ENCODE measurements at regions not wholly inside any gene's neighbourhood (a gene's known extent, or its start where the extent isn't known, plus 50 kb on each side); places are given as distances from the start of the nearest gene placed in this dataset.
"Not testable (repeated sequence)": the region's sequence is repeated elsewhere in the genome, so short reads cannot be mapped to it uniquely, and the experiment has no call there.

DNA sequence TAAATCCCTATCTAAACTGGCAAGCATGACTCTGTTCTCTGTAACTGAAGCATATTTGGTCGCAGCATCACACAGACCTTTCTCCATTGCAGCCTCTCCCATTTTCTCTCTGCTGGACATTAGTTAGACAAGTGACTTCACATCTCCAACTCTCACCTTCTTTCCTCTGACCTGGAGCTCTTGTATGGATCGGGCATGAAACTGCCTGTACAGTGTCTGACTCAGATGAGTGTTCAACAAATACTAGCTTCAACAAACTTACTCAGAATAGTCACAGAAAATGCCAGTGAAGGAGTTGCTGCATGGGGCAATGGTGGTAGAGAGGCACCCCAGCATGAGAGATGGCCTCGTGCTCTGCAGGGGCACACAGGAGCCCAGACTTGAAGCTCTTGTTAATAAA is 104.7 kb upstream of the COPS8 start:
- DNase-seq = no peak

DNA sequence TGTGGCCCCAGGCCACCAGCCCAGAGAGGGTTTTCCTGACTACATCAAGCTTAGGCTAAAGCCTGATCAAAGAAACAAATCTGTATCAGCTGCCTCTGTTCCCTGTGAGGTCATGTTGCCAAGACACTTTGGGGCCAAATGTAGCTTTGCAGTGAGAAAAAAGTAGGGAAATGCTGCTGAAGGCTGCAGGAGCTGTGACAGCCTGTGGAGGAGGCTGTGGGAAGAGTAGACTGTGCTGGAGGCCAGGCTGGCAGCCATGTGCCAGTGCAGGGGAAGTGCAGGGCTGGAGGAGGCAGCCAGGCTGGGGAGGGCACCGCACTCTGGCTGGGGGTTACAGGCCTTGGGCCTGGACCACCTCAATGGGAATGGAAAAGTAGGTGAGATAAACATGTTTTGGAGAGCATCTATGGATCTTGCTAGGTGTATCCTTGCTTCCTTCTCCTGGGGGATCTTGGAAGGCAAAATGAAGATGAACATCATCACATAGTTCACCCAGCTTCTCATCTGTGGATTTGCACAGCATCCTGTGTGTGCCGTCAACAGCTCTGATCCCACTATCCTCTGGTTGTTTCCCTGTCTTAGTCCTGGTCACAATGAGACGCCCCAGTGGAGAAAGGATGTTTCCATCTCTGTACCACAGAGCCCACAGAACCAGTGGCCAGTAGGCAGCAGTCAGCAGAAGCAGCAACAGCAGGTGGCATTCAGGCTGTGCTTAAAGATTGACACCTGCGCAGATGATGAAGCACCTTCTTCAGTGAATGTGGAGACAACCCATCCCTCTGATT is 103.8 kb upstream of the COPS8 start:
- DNase-seq = no peak

DNA sequence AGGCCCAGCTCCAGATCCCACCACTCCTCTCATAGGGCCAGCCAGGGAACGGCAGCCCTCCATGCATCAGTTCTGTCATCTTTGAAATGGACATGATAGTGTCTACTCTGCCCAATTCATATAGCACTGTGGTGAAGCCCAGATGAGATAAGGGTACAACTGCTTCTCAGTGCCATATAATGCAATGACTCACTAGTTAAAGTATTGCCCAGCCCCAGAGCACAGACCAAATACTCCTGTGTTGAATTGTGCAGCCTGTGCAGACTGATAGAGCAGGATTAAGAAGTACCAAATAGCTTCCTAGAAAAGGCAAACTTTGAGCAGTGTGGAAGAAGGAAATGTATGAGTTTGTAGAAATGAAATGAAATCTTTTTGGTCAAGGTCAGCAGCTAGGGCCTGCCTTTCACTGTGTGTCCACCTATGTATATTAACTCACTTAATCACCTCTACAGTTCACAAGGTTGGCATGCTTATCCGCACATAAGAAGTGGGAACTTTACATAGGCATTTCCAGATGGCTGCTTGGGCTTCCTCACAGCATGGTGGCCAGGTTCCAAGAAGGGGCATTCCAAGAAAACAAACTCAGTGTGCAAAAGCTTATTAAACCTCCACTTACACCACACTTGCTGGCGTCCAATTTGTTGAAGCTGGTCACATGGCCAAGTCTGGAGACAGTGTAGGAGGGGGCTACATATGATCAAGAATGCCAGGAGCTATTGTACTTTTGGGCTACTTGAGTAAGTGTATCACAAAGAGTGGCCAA is 102.8 kb upstream of the COPS8 start:
- no peak for DNase-seq

DNA sequence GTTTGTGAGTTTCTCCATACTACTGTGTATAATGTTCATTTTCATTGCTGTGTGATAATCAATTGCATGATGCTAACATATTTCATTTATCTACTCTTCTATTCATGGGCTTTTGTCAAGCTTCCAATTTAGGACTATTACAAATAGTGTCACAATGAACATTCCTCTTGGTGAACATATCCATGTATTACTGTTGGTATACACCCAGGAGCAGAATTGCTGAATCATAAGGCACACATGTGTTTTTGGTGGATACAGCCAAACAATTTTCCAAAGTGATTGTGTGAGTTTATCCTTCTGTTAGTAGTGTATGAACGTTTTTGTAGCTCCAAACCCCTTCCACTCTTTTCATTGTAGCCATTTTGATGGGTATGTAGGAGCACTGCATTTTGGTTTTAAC is 101.6 kb upstream of the COPS8 start:
- no peak for DNase-seq

DNA sequence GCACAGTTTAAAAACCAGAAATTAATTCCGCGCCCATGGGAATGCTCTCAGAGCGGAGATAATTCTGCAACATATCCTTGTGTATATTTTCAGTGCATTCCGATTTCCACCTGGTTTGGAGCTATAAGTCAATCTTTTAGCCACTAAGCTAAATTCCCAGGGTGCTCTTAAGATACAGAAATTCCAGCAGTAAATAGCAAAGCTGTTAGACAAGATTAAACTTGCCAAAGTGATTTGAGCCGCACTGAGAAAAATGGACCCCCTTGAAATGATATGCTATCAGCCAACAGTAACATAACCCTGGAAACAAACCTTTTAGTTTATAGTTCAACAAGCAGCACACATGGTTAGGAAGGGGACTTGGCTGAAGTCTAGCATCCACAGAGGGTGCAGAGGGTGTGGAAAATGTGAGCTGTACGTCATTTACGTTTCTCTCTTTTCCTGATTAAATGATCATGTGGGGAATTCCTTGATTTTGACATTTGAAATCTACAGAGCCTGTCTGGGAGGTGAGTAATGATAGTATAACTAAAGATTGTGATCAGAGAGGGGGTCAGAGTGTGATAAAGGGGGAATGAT is 99.8 kb upstream of the COPS8 start:
- DNase-seq = no peak

DNA sequence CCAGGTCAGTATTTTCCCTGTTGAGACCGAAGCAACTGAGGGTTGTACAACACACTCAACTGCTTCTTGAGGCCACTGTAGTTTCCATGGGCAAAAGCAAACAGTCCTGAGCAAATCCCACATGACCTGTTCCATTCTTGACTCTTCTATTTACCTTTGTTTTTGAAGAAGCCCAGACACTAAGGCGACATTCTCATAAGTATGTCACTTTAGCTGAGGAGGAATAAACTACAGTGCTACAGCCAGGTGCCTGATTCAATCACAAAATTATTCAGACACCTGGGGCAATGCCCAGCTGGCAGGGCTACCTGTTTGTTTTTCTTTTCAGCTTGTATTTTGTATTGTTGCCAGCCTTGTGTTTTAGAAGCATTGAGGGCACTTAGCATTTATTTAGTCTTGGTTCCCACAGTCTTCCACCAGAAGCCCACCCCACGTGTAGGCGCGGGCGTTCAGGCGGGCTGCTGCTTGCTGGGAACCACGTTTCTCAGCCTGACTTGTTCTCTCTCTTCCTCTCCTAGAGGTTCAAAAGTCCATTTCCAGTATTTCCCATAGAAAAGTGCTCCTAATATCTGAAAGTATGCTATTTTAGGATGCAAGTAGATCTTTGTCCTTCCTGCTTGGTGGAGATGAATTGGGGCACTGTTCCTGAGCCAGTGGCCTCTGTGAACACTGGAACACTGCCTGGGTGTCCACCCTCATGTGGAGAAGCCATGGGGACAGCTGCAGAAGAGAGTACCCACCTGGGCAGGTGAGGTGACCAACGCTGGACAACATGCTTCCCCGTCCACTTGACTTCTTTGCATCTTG is 99.0 kb upstream of the COPS8 start:
- no peak for DNase-seq

DNA sequence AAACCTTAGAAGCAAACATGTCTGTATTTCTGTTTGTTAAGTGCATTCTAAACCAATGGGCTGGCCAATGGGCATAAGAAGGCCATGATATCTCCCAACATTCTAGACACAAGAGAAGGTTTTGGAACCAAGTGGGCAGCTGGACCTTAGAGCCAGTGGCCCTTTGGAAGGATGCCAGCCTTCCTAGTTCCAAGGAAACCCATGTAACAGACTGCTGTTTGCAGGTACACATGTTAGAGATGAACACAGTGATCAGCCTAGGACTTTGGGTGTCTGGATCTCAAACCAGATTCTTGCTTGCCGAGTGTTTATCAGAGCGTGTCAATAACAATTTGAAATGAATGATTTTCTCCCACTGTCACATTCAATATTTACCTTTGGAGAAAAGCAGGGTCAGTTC is 97.5 kb upstream of the COPS8 start:
- DNase-seq = no peak

DNA sequence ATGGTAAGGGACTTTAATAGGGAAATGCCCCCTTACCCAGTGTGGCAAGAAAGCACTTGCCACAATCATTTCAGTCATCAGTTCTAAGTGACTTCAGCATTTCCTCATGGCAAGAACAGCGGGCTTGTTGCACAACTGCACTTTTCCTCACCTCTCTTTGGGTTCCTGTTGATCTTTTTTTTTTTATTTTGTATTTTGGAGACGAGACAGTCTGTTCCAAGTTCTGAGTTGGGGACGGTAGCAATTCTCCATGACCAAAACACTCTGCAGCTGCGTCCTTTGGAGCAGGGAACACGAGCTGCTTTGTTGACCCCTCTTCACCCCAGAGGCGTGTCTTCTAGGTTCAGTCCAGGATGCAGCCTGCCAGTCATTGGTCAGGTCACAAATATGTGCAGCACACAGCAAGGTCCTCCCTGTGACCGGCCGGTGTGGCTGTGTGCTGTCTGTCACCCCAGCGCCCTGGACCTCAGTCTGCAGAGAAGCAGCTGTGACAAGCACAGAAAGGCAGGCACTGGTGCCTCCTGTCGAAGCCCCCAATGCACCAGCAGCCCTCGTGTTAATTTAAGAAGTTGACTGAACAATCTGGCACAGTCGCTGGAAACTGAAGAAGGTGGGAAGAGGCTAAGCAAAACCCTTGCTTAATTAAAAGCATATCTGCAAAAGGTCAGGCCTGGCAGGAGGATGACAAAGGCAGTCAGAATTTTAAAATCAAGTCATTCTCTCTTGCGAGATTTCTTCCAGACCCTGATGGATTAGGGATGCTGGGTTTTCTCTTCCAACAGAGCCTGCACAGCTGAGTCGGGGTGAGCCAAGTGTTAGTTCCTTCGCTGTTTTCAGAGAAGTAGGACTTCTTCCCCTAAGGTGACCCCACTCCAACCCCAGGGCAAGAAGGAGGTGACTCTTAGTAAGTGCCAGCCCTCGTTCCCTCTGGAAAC is 96.7 kb upstream of the COPS8 start:
- no peak for DNase-seq

DNA sequence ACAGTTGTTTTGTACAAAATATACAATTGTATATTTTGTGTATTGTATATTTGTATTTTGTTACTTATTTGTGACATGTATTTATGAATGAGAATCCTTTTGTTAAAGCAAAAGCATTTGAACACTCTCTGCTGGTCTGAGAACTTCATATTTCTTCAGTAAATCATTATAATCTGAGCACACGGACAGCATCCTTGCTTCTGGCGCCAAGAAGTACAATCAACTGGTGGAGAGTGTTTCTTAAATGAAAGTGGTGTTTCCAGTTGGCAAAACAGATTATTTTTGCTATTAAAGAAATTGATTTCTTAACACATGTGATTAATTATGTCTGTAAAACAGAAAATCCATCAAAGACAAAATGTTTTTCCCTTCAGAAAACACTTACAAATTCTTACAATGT is 95.1 kb upstream of the COPS8 start:
- DNase-seq = no peak

DNA sequence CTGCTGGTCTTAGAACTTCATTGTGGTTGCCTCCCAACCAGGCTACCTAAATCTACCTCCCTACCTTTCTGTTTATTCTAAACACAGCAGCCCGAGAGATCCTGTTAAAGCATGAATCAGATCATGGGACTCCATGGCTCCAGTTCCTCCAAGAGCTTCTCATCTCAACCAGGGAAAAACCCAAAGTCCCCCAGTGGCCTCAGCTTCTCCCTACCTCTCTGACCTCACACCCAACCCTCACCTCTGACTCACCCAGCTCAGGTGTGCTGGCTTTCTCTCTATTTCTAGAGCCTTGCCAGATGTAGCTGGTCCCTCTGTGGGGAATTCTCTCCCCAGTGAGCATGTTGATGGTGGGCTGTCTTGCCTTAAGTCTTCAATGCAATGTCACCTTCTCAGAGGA is 93.8 kb upstream of the COPS8 start:
- no peak for DNase-seq

DNA sequence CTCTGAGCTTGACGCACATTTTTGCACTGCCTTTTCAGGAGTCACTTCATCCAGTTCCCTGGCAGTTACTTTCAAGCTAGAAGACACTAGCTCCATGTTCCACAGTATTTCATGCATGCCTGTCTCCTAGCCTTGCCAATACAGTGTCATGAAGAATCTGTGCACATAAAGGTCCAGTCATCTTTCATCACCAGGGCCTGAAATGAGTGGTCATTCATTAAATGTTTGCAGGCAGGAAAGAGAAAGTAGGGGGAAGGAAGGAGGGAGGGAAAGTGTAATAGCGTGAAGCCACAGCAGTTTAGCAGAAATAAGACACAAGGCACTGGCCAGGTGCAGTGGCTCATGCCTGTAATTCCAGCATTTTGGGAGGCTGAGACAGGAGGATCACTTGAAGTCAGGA is 92.4 kb upstream of the COPS8 start:
- DNase-seq = no peak

DNA sequence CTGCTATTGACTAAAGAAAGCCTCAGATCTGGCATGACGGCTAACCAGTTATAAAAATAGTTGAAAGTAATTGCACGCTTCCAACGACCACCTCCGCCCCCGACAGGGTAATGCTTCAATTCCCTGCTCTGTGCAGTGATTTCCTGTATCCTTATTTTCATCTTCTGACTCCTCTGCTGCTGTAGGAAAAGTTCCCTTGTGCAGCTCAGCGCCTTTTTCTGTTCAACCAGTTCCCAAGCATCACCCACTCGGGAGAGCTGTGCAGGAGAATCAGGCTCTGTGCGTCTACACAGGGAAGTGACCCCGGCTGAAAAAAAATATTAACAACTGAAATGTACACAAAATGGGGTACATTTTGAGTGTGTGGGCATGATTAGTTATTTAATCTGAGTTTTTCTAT is 91.3 kb upstream of the COPS8 start:
- no peak for DNase-seq

DNA sequence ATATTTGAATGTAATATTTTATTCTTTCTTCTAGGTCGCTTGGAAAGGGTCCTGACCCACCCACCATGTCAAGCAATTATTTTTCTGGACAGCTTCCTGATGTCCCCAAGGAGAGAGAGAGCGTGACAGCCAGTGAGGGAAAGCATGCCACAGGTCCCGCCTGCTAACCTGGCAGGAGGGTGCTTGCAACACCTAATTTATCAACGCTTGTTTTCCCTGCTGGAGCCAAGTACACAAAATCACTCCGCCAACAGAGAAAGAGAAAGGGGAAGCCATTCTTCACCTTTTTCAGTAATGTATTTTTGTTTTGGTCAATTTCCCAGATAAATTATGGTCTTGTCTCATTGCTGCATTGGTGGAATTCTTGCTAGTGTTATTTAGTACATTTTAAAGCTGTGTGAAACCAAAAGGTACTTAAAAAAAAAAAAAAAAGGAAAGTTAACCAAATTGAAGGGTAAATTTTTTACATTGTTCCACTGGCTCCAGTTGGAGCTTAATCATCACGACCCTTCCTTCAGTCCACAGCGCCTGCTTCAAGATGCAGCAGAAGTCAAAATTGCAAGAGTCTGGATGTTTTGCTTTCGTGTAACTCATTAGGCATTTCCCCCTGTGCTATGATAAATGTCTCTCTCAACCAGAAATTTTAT is 88.5 kb upstream of the COPS8 start:
- DNase-seq = no peak

DNA sequence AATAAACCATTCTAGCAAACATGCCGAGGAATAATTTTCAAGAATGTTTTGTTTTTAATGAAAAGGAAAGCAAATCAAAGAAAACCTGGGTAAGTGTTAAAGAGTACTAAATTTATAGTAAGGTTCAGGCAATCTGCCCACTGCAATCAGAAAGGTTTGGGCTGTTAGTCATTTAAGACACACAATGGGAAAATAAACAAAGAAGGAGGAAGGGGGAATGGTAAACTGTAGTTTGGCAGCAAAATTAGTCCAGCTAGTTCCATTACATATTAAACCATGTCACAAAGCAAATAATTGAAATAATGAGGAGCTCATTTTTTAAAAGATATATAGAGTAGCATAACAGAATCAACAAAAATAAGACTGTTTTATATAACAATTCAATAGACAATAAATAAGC is 87.5 kb upstream of the COPS8 start:
- no peak for DNase-seq

DNA sequence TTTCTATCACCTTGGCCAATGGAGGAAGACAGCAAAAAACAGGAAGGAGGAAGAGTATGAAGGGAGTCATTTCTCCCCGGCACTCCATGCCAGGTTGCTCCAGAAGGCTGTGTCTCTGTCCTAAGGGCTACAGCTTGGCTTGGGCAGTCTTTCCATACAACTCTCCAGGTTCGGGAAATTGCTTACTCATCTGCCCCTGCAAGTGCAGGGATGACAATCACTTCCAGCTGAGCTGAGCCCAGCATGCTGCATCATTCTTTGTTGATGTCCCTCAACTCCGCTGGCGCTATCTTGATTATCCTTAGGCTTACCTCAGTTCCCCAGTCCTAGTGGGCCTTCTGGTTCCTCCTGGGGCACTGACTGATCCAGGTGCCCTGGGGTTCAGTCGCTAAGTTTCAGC is 86.9 kb upstream of the COPS8 start:
- no peak for DNase-seq

DNA sequence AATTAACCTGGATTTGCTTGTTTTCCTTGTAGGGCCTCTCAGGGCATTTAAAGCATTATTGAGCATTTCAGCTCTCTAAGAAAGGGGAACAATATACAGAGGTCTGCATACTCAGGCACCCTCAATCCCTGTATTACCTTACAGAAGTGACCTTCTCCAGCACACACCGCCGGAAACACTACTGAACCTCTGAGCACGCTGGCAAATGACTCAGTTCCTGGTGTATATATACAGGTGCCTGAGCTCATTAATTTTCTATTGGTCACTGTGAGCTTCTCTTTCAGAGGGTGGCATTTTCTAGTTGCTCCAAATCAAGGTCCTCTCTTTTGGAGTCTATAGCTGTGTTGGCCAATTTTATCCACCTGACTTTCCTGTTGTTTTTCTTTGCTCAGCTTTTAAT is 85.2 kb upstream of the COPS8 start:
- no peak for DNase-seq

DNA sequence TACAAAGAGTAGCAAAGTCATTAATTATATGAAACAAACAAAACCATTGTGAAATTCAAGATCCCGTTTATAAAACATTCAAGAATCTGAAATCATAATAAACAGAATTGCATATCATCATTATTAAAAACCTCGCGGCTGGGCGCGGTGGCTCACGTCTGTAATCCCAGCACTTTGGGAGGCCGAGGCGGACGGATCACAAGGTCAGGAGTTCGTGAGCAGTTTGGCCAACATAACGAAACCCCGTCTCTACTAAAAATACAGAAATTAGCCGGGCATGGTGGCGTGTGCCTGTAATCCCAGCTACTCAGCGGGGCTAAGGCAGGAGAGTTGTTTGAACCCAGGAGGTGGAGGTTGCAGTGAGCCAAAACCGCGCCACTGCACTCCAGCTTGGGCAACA is 80.3 kb upstream of the COPS8 start:
- not testable (repeated sequence) for DNase-seq

DNA sequence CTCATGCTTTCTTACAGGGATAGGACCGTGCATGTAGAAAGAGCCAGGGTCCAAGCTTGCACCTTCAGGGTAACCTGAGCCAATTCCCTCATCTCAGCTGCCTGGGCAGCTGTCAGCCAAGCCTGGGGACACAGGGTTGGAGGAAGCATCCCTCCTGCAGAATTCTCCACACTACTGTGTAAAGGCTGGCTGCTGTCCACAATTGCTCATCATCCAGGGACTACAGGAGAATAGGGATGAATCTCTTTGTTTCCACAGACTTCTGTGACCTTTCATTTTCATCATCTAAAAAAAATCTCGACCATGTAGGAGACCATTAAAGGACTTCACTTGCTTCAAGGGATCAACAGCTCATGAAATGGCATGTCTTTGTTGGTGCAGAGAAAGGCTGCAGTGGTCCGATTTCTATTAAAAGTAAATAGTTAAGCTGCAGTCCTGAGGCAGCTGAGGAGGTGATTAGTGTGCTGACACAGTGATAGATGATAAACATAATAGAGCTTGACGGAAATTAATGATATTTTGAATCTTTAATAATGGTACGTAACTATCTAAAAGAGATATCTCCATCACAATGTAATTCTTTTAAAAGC is 74.4 kb upstream of the COPS8 start:
- no peak for DNase-seq

DNA sequence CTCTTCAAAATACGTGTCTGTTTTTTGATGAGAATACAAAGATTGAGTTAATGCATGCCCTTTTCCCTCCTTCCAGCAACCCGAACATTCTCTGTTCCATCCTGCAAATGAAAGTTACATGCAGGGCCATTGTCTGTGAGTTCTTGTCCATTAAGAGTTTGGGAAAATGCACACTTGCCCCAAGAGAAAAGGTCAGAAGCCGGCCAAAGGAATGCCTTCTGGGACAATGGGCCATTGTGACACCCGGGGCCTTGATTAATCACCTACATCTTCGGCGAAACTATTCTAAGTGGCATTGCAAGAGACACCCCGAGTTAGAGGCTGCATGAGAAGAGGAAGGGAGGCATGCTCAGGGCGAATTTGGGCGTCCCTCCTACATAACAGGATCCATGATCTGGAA is 73.7 kb upstream of the COPS8 start:
- no peak for DNase-seq

DNA sequence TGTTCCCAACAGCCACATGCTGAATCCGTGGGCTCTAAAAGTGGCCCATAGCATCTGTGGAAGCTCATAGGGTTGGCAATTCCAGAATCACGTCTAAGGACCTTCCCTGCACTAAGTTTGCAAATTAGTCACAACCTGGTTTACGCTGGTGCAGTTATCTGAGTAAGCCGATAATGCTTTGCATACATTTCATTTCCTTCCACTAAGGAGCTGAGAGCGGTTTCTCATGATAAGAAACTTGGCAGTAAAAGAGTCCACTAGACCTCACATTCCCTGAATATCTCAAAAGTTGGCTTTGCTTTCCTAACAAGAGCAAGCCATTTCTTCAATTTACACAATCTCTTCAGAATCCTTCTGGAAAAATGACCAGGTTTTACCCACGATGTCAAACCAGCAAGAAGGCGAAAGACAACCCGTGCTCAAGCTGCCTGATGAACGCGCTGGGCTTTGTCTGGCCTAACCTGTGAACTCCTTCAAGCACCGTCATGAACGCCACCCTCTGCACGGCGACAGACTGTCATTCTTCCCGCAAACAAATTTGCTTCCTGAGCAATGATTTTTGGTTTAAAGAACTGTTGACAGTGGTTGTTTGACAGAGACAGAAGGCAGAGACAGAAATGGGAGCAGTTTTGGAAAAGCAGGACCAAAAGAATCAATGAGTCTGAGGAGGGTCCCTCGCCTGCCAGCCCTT is 73.0 kb upstream of the COPS8 start:
- DNase-seq = peak; percentile 62
